GM23338 (cell line): ENCODE measurements at regions not wholly inside any gene's neighbourhood (a gene's known extent, or its start where the extent isn't known, plus 50 kb on each side); places are given as distances from the start of the nearest gene placed in this dataset.

ENCODE experiments used
- CTCF ChIP-seq, 2 experiments: fragments of 200-600 bp in 1 of 2; sonication (generic) in 1 of 2; conservative IDR thresholded peaks; 2 replicates each; pipeline versions ENCODE4 v1.5.1 to v1.6.1; 2016 to 2017; ENCODE audit warnings: antibody characterized with exemption in 2 of 2, low read depth in 2 of 2, mild to moderate bottlenecking in 2 of 2, moderate library complexity in 1 of 2
- EZH2 ChIP-seq: fragments of 200-600 bp; sonication (generic); IDR thresholded peaks from one replicate; pipeline ENCODE4 v1.8.0; 2017; ENCODE audit warnings: antibody characterized with exemption, mild to moderate bottlenecking, low read depth; ENCODE audit not compliant: unreplicated experiment
- POLR2AphosphoS5 ChIP-seq: IDR thresholded peaks from 2 replicates; pipeline ENCODE4 v1.6.1; 2016; ENCODE audit warnings: antibody characterized with exemption, low read depth

DNA sequence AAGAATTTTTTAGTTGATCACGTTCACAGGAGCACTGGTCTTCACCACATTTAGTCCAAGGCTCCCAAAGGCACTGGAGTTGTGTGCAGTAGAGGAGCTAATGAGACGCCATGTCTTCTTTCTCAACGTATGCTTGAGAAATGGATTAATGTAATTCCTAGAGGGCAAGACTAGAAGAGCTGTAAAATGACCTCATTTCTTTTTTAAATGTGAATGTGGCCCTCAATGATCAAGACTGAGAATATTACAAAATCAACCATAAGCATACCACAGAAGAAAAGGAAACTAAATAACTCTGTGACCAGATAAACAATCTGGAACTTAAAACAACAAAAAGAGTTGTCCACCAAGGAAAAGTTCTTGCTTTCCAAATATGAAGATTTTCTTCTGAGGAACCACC, 112.1 kb upstream of the THBS1 start:
- TF ChIP-seq POLR2AphosphoS5 (no peak), CTCF (conservative IDR thresholded peaks at IDR 0.05; ENCODE audit: low read depth in 2 of 2) (no peak), EZH2 (no peak)
